GM23338 (cell line): ENCODE measurements at regions not wholly inside any gene's neighbourhood (a gene's known extent, or its start where the extent isn't known, plus 50 kb on each side); places are given as distances from the start of the nearest gene placed in this dataset.

Experiments used
- CREB1 ChIP-seq: fragments of 250-450 bp; sonication (Bioruptor Pico); IDR thresholded peaks from 2 replicates; pipeline ENCODE4 v1.5.0; 2020; ENCODE audit warnings: low read depth, mild to moderate bottlenecking, moderate library complexity
- EZH2 ChIP-seq: fragments of 200-600 bp; sonication (generic); IDR thresholded peaks from one replicate; pipeline ENCODE4 v1.8.0; 2017; ENCODE audit warnings: antibody characterized with exemption, mild to moderate bottlenecking, low read depth; ENCODE audit not compliant: unreplicated experiment
- EZH2phosphoT487 ChIP-seq: fragments of 200-600 bp; sonication (generic); IDR thresholded peaks from one replicate; pipeline ENCODE4 v1.8.1; 2018; ENCODE audit warnings: antibody characterized with exemption; ENCODE audit not compliant: unreplicated experiment
- JUNB ChIP-seq: IDR thresholded peaks from one replicate; pipeline ENCODE4 v1.6.1; 2016; ENCODE audit warnings: antibody characterized with exemption; ENCODE audit not compliant: unreplicated experiment
- NANOG ChIP-seq: IDR thresholded peaks from 2 replicates; pipeline ENCODE4 v1.6.1; 2016; ENCODE audit warnings: antibody characterized with exemption, borderline replicate concordance
- POLR2AphosphoS5 ChIP-seq: IDR thresholded peaks from 2 replicates; pipeline ENCODE4 v1.6.1; 2016; ENCODE audit warnings: antibody characterized with exemption, low read depth
- ZNF114 ChIP-seq: fragments of 250-450 bp; sonication (Bioruptor Pico); IDR thresholded peaks from 2 replicates; pipeline ENCODE4 v1.5.0; 2020; ENCODE audit warnings: mild to moderate bottlenecking, moderate library complexity
- ZNF331 ChIP-seq: fragments of 250-450 bp; sonication (Bioruptor Pico); IDR thresholded peaks from 2 replicates; pipeline ENCODE4 v1.5.0; 2020; ENCODE audit warnings: low read depth, mild to moderate bottlenecking, moderate library complexity
- TF ChIP-seq, protein P1 (sequence below), 2 experiments: fragments of 200-600 bp in 1 of 2; sonication (generic) in 1 of 2; conservative IDR thresholded peaks; 2 replicates each; pipeline versions ENCODE4 v1.5.1 to v1.6.1; 2016 to 2017; ENCODE audit warnings: antibody characterized with exemption in 2 of 2, low read depth in 2 of 2, mild to moderate bottlenecking in 2 of 2, moderate library complexity in 1 of 2
- TF ChIP-seq, protein P2 (sequence below): IDR thresholded peaks from one replicate; pipeline ENCODE4 v1.6.1; 2018; ENCODE audit warnings: antibody characterized with exemption; ENCODE audit not compliant: unreplicated experiment
- TF ChIP-seq, protein P3 (sequence below): fragments of 250-450 bp; sonication (Bioruptor Pico); IDR thresholded peaks from 2 replicates; pipeline ENCODE4 v1.5.0; 2020; ENCODE audit warnings: mild to moderate bottlenecking, moderate library complexity
- TF ChIP-seq, protein P4 (sequence below): IDR thresholded peaks from 2 replicates; pipeline ENCODE4 v1.6.1; 2016; ENCODE audit warnings: antibody characterized with exemption

DNA sequence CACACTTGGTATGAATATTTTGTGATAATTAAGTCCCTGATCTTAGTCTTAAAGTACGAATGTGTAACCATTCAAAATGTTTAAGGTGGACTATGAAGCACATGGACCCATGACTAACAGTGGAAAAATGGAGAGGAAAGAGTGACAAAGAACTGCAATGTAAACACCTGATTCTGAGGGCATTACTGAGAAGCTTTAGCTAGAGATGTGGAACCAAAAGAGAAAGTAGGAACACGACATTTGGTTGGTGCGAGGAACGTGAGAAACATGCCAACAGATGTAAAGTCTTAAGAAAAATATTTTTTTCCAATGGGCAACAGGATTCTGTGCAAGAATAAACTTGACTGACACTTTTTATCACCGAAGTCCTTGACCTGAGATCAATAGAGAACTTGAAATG, 1618.6 kb downstream of the DPP10 start:
- TF ChIP-seq, protein P1, sequence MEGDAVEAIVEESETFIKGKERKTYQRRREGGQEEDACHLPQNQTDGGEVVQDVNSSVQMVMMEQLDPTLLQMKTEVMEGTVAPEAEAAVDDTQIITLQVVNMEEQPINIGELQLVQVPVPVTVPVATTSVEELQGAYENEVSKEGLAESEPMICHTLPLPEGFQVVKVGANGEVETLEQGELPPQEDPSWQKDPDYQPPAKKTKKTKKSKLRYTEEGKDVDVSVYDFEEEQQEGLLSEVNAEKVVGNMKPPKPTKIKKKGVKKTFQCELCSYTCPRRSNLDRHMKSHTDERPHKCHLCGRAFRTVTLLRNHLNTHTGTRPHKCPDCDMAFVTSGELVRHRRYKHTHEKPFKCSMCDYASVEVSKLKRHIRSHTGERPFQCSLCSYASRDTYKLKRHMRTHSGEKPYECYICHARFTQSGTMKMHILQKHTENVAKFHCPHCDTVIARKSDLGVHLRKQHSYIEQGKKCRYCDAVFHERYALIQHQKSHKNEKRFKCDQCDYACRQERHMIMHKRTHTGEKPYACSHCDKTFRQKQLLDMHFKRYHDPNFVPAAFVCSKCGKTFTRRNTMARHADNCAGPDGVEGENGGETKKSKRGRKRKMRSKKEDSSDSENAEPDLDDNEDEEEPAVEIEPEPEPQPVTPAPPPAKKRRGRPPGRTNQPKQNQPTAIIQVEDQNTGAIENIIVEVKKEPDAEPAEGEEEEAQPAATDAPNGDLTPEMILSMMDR (conservative IDR thresholded peaks at IDR 0.05; ENCODE audit: low read depth in 2 of 2): no peak
- no peak for TF ChIP-seq POLR2AphosphoS5
- TF ChIP-seq NANOG: no peak
- TF ChIP-seq, protein P2, sequence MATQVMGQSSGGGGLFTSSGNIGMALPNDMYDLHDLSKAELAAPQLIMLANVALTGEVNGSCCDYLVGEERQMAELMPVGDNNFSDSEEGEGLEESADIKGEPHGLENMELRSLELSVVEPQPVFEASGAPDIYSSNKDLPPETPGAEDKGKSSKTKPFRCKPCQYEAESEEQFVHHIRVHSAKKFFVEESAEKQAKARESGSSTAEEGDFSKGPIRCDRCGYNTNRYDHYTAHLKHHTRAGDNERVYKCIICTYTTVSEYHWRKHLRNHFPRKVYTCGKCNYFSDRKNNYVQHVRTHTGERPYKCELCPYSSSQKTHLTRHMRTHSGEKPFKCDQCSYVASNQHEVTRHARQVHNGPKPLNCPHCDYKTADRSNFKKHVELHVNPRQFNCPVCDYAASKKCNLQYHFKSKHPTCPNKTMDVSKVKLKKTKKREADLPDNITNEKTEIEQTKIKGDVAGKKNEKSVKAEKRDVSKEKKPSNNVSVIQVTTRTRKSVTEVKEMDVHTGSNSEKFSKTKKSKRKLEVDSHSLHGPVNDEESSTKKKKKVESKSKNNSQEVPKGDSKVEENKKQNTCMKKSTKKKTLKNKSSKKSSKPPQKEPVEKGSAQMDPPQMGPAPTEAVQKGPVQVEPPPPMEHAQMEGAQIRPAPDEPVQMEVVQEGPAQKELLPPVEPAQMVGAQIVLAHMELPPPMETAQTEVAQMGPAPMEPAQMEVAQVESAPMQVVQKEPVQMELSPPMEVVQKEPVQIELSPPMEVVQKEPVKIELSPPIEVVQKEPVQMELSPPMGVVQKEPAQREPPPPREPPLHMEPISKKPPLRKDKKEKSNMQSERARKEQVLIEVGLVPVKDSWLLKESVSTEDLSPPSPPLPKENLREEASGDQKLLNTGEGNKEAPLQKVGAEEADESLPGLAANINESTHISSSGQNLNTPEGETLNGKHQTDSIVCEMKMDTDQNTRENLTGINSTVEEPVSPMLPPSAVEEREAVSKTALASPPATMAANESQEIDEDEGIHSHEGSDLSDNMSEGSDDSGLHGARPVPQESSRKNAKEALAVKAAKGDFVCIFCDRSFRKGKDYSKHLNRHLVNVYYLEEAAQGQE: no peak
- no peak for TF ChIP-seq EZH2
- no peak for TF ChIP-seq CREB1 (CRISPR knock-in tag)
- TF ChIP-seq EZH2phosphoT487: no peak
- no peak for TF ChIP-seq ZNF331 (CRISPR knock-in tag)
- TF ChIP-seq, protein P3, sequence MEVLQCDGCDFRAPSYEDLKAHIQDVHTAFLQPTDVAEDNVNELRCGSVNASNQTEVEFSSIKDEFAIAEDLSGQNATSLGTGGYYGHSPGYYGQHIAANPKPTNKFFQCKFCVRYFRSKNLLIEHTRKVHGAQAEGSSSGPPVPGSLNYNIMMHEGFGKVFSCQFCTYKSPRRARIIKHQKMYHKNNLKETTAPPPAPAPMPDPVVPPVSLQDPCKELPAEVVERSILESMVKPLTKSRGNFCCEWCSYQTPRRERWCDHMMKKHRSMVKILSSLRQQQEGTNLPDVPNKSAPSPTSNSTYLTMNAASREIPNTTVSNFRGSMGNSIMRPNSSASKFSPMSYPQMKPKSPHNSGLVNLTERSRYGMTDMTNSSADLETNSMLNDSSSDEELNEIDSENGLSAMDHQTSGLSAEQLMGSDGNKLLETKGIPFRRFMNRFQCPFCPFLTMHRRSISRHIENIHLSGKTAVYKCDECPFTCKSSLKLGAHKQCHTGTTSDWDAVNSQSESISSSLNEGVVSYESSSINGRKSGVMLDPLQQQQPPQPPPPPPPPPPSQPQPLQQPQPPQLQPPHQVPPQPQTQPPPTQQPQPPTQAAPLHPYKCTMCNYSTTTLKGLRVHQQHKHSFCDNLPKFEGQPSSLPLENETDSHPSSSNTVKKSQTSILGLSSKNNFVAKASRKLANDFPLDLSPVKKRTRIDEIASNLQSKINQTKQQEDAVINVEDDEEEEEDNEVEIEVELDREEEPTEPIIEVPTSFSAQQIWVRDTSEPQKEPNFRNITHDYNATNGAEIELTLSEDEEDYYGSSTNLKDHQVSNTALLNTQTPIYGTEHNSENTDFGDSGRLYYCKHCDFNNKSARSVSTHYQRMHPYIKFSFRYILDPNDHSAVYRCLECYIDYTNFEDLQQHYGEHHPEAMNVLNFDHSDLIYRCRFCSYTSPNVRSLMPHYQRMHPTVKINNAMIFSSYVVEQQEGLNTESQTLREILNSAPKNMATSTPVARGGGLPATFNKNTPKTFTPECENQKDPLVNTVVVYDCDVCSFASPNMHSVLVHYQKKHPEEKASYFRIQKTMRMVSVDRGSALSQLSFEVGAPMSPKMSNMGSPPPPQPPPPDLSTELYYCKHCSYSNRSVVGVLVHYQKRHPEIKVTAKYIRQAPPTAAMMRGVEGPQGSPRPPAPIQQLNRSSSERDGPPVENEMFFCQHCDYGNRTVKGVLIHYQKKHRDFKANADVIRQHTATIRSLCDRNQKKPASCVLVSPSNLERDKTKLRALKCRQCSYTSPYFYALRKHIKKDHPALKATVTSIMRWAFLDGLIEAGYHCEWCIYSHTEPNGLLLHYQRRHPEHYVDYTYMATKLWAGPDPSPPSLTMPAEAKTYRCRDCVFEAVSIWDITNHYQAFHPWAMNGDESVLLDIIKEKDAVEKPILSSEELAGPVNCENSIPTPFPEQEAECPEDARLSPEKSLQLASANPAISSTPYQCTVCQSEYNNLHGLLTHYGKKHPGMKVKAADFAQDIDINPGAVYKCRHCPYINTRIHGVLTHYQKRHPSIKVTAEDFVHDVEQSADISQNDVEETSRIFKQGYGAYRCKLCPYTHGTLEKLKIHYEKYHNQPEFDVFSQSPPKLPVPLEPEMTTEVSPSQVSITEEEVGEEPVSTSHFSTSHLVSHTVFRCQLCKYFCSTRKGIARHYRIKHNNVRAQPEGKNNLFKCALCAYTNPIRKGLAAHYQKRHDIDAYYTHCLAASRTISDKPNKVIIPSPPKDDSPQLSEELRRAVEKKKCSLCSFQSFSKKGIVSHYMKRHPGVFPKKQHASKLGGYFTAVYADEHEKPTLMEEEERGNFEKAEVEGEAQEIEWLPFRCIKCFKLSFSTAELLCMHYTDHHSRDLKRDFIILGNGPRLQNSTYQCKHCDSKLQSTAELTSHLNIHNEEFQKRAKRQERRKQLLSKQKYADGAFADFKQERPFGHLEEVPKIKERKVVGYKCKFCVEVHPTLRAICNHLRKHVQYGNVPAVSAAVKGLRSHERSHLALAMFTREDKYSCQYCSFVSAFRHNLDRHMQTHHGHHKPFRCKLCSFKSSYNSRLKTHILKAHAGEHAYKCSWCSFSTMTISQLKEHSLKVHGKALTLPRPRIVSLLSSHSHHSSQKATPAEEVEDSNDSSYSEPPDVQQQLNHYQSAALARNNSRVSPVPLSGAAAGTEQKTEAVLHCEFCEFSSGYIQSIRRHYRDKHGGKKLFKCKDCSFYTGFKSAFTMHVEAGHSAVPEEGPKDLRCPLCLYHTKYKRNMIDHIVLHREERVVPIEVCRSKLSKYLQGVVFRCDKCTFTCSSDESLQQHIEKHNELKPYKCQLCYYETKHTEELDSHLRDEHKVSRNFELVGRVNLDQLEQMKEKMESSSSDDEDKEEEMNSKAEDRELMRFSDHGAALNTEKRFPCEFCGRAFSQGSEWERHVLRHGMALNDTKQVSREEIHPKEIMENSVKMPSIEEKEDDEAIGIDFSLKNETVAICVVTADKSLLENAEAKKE (CRISPR knock-in tag): no peak
- TF ChIP-seq, protein P4, sequence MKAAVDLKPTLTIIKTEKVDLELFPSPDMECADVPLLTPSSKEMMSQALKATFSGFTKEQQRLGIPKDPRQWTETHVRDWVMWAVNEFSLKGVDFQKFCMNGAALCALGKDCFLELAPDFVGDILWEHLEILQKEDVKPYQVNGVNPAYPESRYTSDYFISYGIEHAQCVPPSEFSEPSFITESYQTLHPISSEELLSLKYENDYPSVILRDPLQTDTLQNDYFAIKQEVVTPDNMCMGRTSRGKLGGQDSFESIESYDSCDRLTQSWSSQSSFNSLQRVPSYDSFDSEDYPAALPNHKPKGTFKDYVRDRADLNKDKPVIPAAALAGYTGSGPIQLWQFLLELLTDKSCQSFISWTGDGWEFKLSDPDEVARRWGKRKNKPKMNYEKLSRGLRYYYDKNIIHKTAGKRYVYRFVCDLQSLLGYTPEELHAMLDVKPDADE: no peak
- no peak for TF ChIP-seq JUNB
- TF ChIP-seq ZNF114 (CRISPR knock-in tag): no peak
